ENCODE measurements at regions not wholly inside any gene's neighbourhood (a gene's known extent, or its start where the extent isn't known, plus 50 kb on each side); places are given as distances from the start of the nearest gene placed in this dataset.

DNA sequence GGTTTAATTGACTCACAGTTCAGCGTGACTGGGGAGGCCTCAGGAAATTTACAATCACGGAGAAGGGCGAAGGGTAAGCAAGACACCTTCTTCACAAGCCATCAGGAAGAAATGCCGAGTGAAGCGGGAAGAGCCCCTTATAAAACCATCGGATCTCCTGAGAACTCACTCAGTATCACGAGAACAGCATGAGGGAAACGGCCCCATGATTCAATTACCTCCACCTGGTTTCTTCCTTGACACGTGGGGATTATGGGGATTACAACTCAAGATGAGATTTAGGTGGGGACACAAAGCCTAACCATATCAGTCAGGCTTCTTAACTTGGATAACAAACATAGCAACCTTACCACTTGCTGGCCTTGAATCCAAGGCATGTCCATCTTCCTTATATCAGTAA is 73.6 kb upstream of the FOXN2 start:
- TF ChIP-seq TAF1 (IDR thresholded peaks at IDR 0.05; ENCODE audit: low read depth) (no peak), EP300 (IDR thresholded peaks at IDR 0.05; ENCODE audit: borderline replicate concordance) (no peak), USF1 (IDR thresholded peaks at IDR 0.05) (no peak), NFIC (IDR thresholded peaks at IDR 0.05) (no peak), FOXM1 (IDR thresholded peaks at IDR 0.05; ENCODE audit: borderline replicate concordance, low read depth) (no peak), CREB1 (IDR thresholded peaks at IDR 0.05; ENCODE audit: low read depth) (no peak), REST (IDR thresholded peaks at IDR 0.05; ENCODE audit: low read depth) (no peak), MAX (IDR thresholded peaks at IDR 0.05) (no peak), EGR1 (IDR thresholded peaks at IDR 0.05) (no peak)
